Esophagus muscularis mucosa (tissue), 3 donors: ENCODE measurements at regions not wholly inside any gene's neighbourhood (a gene's known extent, or its start where the extent isn't known, plus 50 kb on each side); places are given as distances from the start of the nearest gene placed in this dataset.

Source experiments
- POLR2A ChIP-seq: fragments of 450-650 bp; IDR thresholded peaks from one replicate; pipeline ENCODE4 v1.6.1; 2017; ENCODE audit warnings: antibody characterized with exemption, moderate library complexity, mild to moderate bottlenecking, low read depth
- TF ChIP-seq, protein P1 (sequence below), 3 experiments: fragments of 200-600 bp in 2 of 3; fragments of 450-650 bp in 1 of 3; sonication (generic) in 2 of 3; IDR thresholded peaks; one replicate each; pipeline ENCODE4 v1.5.1; 2017 to 2019; ENCODE audit warnings: antibody characterized with exemption in 3 of 3, mild to moderate bottlenecking in 2 of 3, moderate library complexity in 1 of 3

DNA sequence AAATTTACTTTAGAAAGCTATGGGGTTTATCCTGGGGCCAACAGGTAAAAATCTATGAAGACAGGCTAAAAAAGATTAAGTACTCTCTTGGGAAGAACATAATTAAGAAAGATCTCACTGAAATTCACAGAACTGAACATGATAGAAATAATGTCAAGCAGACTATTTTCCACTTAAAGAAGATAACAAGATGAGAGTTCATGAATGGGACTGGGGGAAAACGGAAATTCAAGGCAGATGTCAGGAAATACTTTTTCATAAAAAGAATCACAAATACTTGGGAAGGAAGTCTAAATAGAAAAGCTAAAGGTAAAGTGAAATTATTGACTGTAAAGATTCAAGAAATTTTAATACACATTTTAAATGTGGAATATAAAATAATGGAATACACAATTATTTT, 737.6 kb downstream of the EPHA3 start:
- TF ChIP-seq, protein P1, sequence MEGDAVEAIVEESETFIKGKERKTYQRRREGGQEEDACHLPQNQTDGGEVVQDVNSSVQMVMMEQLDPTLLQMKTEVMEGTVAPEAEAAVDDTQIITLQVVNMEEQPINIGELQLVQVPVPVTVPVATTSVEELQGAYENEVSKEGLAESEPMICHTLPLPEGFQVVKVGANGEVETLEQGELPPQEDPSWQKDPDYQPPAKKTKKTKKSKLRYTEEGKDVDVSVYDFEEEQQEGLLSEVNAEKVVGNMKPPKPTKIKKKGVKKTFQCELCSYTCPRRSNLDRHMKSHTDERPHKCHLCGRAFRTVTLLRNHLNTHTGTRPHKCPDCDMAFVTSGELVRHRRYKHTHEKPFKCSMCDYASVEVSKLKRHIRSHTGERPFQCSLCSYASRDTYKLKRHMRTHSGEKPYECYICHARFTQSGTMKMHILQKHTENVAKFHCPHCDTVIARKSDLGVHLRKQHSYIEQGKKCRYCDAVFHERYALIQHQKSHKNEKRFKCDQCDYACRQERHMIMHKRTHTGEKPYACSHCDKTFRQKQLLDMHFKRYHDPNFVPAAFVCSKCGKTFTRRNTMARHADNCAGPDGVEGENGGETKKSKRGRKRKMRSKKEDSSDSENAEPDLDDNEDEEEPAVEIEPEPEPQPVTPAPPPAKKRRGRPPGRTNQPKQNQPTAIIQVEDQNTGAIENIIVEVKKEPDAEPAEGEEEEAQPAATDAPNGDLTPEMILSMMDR (IDR thresholded peaks at IDR 0.05): no peak
- TF ChIP-seq POLR2A: no peak
